ENCODE measurements at regions not wholly inside any gene's neighbourhood (a gene's known extent, or its start where the extent isn't known, plus 50 kb on each side); places are given as distances from the start of the nearest gene placed in this dataset.

- TF ChIP-seq, protein P1, sequence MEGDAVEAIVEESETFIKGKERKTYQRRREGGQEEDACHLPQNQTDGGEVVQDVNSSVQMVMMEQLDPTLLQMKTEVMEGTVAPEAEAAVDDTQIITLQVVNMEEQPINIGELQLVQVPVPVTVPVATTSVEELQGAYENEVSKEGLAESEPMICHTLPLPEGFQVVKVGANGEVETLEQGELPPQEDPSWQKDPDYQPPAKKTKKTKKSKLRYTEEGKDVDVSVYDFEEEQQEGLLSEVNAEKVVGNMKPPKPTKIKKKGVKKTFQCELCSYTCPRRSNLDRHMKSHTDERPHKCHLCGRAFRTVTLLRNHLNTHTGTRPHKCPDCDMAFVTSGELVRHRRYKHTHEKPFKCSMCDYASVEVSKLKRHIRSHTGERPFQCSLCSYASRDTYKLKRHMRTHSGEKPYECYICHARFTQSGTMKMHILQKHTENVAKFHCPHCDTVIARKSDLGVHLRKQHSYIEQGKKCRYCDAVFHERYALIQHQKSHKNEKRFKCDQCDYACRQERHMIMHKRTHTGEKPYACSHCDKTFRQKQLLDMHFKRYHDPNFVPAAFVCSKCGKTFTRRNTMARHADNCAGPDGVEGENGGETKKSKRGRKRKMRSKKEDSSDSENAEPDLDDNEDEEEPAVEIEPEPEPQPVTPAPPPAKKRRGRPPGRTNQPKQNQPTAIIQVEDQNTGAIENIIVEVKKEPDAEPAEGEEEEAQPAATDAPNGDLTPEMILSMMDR (IDR thresholded peaks at IDR 0.05; ENCODE audit: insufficient read depth, low read length) = no peak
- TF ChIP-seq GABPA (IDR thresholded peaks at IDR 0.05; ENCODE audit: low read depth) (no peak), POLR2AphosphoS5 (IDR thresholded peaks at IDR 0.05; ENCODE audit: low read depth) (no peak)
- TF ChIP-seq, protein P2, sequence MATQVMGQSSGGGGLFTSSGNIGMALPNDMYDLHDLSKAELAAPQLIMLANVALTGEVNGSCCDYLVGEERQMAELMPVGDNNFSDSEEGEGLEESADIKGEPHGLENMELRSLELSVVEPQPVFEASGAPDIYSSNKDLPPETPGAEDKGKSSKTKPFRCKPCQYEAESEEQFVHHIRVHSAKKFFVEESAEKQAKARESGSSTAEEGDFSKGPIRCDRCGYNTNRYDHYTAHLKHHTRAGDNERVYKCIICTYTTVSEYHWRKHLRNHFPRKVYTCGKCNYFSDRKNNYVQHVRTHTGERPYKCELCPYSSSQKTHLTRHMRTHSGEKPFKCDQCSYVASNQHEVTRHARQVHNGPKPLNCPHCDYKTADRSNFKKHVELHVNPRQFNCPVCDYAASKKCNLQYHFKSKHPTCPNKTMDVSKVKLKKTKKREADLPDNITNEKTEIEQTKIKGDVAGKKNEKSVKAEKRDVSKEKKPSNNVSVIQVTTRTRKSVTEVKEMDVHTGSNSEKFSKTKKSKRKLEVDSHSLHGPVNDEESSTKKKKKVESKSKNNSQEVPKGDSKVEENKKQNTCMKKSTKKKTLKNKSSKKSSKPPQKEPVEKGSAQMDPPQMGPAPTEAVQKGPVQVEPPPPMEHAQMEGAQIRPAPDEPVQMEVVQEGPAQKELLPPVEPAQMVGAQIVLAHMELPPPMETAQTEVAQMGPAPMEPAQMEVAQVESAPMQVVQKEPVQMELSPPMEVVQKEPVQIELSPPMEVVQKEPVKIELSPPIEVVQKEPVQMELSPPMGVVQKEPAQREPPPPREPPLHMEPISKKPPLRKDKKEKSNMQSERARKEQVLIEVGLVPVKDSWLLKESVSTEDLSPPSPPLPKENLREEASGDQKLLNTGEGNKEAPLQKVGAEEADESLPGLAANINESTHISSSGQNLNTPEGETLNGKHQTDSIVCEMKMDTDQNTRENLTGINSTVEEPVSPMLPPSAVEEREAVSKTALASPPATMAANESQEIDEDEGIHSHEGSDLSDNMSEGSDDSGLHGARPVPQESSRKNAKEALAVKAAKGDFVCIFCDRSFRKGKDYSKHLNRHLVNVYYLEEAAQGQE (IDR thresholded peaks at IDR 0.05; ENCODE audit: insufficient replicate concordance, low read depth) = no peak
Observed at GRCh38 chr13:84609716-84610115, 727.4 kb upstream of the SLITRK1 start.
